ENCODE measurements at regions not wholly inside any gene's neighbourhood (a gene's known extent, or its start where the extent isn't known, plus 50 kb on each side); places are given as distances from the start of the nearest gene placed in this dataset.

DNA sequence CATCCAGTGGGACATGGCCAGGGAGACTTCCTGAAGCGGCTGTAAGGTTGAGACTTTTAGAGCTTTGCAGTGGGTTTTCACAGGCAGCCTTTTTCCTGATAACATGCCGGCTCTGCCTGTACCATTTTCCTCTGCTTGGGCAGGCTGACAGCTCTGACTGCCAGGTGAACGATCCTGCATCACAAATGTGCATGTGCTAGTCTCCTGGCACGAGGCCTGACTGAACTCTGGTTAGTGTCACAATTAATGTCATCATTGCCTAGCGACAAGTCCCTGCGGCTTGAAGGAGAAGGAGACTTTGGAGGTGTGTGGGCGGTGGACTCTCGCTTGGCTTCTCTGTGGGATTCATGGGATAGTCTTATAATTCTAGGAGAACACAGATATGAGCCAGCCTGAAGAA, 783.6 kb upstream of the TSPY4 start:
- TF ChIP-seq, protein P1, sequence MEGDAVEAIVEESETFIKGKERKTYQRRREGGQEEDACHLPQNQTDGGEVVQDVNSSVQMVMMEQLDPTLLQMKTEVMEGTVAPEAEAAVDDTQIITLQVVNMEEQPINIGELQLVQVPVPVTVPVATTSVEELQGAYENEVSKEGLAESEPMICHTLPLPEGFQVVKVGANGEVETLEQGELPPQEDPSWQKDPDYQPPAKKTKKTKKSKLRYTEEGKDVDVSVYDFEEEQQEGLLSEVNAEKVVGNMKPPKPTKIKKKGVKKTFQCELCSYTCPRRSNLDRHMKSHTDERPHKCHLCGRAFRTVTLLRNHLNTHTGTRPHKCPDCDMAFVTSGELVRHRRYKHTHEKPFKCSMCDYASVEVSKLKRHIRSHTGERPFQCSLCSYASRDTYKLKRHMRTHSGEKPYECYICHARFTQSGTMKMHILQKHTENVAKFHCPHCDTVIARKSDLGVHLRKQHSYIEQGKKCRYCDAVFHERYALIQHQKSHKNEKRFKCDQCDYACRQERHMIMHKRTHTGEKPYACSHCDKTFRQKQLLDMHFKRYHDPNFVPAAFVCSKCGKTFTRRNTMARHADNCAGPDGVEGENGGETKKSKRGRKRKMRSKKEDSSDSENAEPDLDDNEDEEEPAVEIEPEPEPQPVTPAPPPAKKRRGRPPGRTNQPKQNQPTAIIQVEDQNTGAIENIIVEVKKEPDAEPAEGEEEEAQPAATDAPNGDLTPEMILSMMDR (IDR thresholded peaks at IDR 0.05): no peak
- TF ChIP-seq POLR2AphosphoS5 (IDR thresholded peaks at IDR 0.05): no peak
- TF ChIP-seq POLR2A (IDR thresholded peaks at IDR 0.05): no peak

All from stomach (tissue), 4 donors.